ENCODE measurements at regions not wholly inside any gene's neighbourhood (a gene's known extent, or its start where the extent isn't known, plus 50 kb on each side); places are given as distances from the start of the nearest gene placed in this dataset.

DNA sequence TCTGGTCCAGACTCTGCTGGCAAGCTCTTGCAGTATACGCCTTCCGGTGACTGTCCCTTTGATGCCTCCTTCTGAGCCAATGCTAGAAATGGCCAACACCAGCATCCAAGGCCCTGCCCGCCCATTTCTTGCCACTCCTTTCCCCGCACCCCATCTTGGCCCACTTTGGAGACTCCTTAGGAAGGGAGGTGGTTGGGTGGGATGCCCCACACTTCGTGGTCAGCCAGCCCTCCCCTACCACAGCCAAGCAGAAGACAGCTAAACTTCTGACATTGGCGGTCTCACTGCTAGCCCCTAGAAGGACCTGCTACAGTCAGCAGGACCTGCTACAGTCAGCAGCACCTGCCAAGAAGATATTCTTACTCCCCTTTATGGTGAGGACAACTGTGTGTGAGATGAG lies 73.5 kb upstream of the CLDN14 start:
- H3K14ac ChIP-seq (ENCODE audit: insufficient read depth, low read length) = no peak overlapping the region
- H3K4me2 ChIP-seq (ENCODE audit: insufficient read depth, insufficient read length, low read length) = no peak overlapping the region
- Mint-ChIP-seq H3K4me3 (no peak overlapping the region), H3K27ac (peak overlapping the region in 1 of 3 experiments; percentile 14; a peak in 1 of 7 replicates), H3K27me3 (ENCODE audit: low read depth) (no peaks in the 10 kb centered on the region; the same call in 1 of the 2 replicates), H3K36me3 (ENCODE audit: insufficient read depth in 1 of 3, low read depth in 3 of 3) (no peaks in the 10 kb centered on the region), H3K4me1 (peaks cover 18 to 27% of the 10 kb centered on the region in 2 experiments), H3K9me3 (no peaks in the 10 kb centered on the region)
- H3T11ph ChIP-seq (ENCODE audit: low read length) = no peak overlapping the region
- H3K23me2 ChIP-seq (ENCODE audit: insufficient read length, low read depth, low read length, poor library complexity, severe bottlenecking) = no peaks in the 10 kb centered on the region
- no peaks in the 10 kb centered on the region for H3K79me2 ChIP-seq (ENCODE audit: insufficient read depth, low read length)
- no peak overlapping the region for H2BK5ac ChIP-seq (ENCODE audit: insufficient read length, low read length)
- no peak overlapping the region for H2BK120ac ChIP-seq (ENCODE audit: low read depth, low read length, poor library complexity, severe bottlenecking)
- H3K9ac ChIP-seq (ENCODE audit: extremely low read depth, insufficient read length, low read length) = no peak overlapping the region
- no peak overlapping the region for H2AK5ac ChIP-seq (ENCODE audit: insufficient read length, low read length)
- no peaks in the 10 kb centered on the region for H3K27me3 ChIP-seq (ENCODE audit: insufficient read depth, low read length)
- no peak overlapping the region for H2AFZ ChIP-seq (ENCODE audit: low read length)
- no peaks in the 10 kb centered on the region for H4K20me1 ChIP-seq (ENCODE audit: control insufficient read depth, insufficient read depth, insufficient read length)
- DNase-seq = no peak
- H3K23ac ChIP-seq (ENCODE audit: insufficient read length, low read depth, low read length) = no peak overlapping the region
- H3K79me1 ChIP-seq (ENCODE audit: insufficient read depth, low read depth, low read length, poor library complexity, severe bottlenecking) = no peaks in the 10 kb centered on the region
- no peak overlapping the region for H4K5ac ChIP-seq (ENCODE audit: insufficient read length, low read depth, low read length)
- H2BK15ac ChIP-seq (ENCODE audit: low read depth, low read length) = no peak overlapping the region
- TF ChIP-seq, protein P1, sequence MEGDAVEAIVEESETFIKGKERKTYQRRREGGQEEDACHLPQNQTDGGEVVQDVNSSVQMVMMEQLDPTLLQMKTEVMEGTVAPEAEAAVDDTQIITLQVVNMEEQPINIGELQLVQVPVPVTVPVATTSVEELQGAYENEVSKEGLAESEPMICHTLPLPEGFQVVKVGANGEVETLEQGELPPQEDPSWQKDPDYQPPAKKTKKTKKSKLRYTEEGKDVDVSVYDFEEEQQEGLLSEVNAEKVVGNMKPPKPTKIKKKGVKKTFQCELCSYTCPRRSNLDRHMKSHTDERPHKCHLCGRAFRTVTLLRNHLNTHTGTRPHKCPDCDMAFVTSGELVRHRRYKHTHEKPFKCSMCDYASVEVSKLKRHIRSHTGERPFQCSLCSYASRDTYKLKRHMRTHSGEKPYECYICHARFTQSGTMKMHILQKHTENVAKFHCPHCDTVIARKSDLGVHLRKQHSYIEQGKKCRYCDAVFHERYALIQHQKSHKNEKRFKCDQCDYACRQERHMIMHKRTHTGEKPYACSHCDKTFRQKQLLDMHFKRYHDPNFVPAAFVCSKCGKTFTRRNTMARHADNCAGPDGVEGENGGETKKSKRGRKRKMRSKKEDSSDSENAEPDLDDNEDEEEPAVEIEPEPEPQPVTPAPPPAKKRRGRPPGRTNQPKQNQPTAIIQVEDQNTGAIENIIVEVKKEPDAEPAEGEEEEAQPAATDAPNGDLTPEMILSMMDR (conservative IDR thresholded peaks at IDR 0.05) = no peak
- H2BK20ac ChIP-seq (ENCODE audit: low read depth, low read length, poor library complexity, severe bottlenecking) = no peak overlapping the region
- no peaks in the 10 kb centered on the region for H3K9me3 ChIP-seq (ENCODE audit: control insufficient read depth, low read depth, low read length)
- no CpG with 5 or more reads among the region's 6 CpGs for WGBS (ENCODE audit: extremely low coverage, insufficient read length, low lambda C conversion rate)
- no peak overlapping the region for H2BK12ac ChIP-seq (ENCODE audit: insufficient read length, low read depth, low read length)
- no peak overlapping the region for H3K4ac ChIP-seq (ENCODE audit: low read depth, low read length)
- H4K8ac ChIP-seq (replicated peaks; ENCODE audit: insufficient read length, low read depth, low read length) = no peak overlapping the region
- no peak overlapping the region for H3K18ac ChIP-seq (ENCODE audit: insufficient read length, low read depth, low read length)
- no peak overlapping the region for H3K56ac ChIP-seq (ENCODE audit: insufficient read length, low read depth, low read length)
- no peak overlapping the region for H4K91ac ChIP-seq (ENCODE audit: insufficient read length, low read depth, low read length)
- H3K27ac ChIP-seq (ENCODE audit: insufficient read length, low read depth, low read length) = no peak overlapping the region
- H3K4me1 ChIP-seq (ENCODE audit: insufficient read depth, low read length) = no peaks in the 10 kb centered on the region
